ENCODE measurements at regions not wholly inside any gene's neighbourhood (a gene's known extent, or its start where the extent isn't known, plus 50 kb on each side); places are given as distances from the start of the nearest gene placed in this dataset.

DNA sequence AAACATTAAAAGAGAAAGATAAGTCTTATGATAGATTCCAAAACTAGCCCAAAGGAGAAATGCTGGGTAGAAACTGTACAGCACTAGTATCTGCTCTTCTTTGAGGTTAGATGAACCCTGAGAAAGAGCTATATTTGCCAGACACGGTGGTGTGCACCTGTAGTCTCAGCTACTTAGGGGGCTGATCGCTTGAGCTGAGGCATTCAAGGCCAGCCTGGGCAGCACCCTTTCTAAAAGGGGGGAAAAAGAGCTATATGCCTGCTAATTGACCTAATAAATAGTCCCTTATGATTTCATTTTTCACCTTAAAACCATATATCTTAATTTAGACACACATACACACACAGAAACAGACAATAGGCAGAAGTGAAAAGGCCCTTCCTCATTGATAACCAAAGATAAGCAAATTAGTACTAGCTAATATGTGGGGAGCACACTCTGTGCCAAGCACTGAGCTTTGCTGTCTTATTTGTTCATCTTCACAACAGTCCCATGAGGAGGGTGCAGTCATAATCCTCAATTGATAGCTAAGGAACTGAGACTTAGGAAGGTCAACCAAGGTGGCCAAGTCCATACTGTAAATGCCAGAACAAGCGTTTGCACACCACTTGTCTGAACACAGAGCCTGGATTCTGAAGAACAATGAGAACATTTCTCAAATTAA lies 56.6 kb upstream of the NLK start:
- no peak for DNase-seq (ENCODE audit: low read depth)
- TF ChIP-seq, protein P1, sequence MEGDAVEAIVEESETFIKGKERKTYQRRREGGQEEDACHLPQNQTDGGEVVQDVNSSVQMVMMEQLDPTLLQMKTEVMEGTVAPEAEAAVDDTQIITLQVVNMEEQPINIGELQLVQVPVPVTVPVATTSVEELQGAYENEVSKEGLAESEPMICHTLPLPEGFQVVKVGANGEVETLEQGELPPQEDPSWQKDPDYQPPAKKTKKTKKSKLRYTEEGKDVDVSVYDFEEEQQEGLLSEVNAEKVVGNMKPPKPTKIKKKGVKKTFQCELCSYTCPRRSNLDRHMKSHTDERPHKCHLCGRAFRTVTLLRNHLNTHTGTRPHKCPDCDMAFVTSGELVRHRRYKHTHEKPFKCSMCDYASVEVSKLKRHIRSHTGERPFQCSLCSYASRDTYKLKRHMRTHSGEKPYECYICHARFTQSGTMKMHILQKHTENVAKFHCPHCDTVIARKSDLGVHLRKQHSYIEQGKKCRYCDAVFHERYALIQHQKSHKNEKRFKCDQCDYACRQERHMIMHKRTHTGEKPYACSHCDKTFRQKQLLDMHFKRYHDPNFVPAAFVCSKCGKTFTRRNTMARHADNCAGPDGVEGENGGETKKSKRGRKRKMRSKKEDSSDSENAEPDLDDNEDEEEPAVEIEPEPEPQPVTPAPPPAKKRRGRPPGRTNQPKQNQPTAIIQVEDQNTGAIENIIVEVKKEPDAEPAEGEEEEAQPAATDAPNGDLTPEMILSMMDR (IDR thresholded peaks at IDR 0.05; ENCODE audit: control insufficient read depth, extremely low read depth, insufficient read depth): no peak
- no peak overlapping the region for H3K4me3 ChIP-seq (ENCODE audit: low read depth, low read length)

DNA sequence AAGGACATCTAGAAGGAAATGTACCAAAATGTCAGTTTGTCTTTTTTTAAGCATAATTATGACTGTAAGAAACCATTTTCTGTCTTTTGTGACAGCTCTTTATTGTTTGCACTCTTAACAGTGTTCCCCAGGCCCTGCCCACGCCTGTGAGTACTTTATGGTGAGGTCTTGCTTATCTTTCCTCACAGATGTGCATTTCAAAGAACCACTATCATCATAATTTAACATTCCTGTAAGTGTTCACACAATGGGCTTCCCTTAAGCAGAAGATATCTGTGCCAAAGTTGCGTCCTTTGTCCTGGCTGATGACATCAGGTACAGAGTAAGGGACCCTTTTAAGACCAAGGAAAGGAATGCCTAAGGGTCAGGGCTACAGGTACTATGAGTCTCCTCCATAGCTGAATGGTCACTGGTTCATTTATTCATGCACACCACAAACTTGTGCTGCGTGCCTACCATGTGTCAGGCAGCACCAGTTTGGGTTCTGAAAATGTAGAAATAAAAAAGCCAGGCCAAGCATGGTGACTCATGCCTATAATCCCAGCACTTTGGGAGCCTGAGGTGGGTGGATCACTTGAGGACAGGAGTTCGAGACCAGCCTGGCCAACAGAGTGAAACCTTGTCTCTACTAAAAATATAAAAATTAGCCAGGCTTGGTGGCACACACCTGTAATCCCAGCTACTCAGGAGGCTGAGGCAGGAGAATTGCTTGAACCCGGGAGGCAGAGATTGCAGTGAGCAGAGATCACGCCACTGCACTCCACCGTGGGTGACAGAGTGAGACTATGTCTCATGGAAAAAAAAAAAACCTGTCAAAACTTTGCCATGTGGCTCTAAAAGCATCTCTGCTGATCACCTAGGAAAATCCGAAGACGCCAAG lies 55.4 kb upstream of the NLK start:
- DNase-seq (ENCODE audit: low read depth): no peak
- TF ChIP-seq, protein P1 (IDR thresholded peaks at IDR 0.05; ENCODE audit: control insufficient read depth, extremely low read depth, insufficient read depth): no peak
- H3K4me3 ChIP-seq (ENCODE audit: low read depth, low read length): no peak overlapping the region

DNA sequence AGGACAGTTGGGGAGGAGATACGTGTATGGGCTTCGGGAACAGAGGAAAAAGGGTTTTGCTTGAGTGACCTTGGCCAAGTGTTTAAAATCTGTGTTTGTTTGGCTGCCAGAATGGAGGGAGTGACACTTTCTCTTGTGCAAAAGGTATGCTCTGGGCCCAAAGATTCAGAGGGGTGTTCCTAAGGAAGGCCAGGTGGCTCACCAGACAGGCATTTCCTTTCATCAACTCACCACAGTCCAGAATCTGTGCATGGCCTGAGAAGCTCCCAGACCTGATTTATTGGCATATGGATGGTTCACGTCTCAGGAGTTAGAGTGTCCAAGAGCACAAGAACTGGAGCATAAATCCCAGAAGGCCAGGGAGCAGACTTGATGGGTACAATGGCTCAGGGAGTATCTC lies 53.4 kb upstream of the NLK start:
- TF ChIP-seq, protein P1 (IDR thresholded peaks at IDR 0.05; ENCODE audit: control insufficient read depth, extremely low read depth, insufficient read depth): no peak
- H3K4me3 ChIP-seq (ENCODE audit: low read depth, low read length): no peak overlapping the region
- no peak for DNase-seq (ENCODE audit: low read depth)

DNA sequence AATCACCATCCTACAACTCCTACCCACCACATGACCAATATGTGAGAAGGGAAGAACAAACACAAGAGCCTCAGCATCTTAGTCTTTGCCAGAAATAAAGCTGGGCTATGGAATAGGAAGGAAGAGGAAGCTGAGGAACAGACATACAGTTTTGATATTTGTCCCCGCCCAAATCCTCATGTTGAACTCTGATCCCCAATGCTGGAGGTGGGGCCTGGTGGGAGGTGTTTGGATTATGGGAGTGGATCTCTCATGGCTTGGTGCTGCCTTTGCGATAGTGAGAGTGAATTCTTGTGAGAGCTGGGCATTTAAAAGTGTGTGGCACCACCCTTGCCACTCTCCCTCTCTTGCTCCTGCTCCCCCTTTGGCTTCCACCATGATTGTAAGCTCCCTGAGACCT lies 52.4 kb upstream of the NLK start:
- H3K4me3 ChIP-seq (ENCODE audit: low read depth, low read length): no peak overlapping the region
- TF ChIP-seq, protein P1 (IDR thresholded peaks at IDR 0.05; ENCODE audit: control insufficient read depth, extremely low read depth, insufficient read depth): no peak
- DNase-seq (ENCODE audit: low read depth): no peak

DNA sequence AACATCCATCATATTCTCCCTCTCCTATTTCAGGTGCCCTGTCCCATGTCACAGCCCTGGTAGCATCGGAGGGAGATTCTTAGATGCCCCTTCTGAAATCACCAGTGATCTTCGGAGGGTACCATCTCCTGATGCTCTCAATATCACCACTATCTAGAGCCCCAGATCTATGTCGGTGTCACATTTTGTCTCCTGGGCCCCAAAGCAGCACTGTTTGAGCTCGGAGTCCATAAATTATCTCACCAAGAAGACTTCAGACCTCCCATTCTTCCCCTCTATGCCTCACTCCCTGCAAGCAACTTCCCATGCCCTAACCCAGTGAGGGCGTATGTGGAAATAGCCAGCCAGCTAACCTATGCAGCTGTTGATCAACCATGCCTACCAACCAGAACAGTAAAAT lies 51.5 kb upstream of the NLK start:
- DNase-seq (ENCODE audit: low read depth): no peak
- H3K4me3 ChIP-seq (ENCODE audit: low read depth, low read length): no peak overlapping the region
- TF ChIP-seq, protein P1 (IDR thresholded peaks at IDR 0.05; ENCODE audit: control insufficient read depth, extremely low read depth, insufficient read depth): no peak

DNA sequence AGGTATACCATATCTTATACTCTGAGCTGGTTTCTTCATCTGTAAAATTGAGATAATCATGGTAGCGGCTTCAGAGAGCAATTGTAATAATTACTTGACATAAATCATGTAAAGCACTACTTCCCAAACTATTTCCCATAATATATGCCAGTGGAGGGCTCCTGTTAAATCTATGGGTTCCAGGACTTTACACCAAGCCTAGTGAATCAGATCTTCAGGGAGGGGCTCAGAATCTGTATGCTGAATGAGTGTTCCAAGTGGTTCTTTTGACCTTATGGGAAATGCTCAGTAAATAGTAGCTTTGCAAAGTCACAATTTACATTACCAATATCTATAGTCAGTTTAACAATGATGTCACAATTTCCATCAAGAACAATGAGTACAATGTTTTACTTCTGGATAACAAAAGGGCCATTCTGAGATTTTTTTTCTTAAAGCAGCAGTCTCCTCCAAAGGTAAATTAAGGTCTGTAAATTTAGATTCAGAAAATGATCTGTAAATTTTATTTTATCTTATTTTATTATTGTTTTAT lies 50.9 kb upstream of the NLK start:
- DNase-seq (ENCODE audit: low read depth): no peak
- TF ChIP-seq, protein P1 (IDR thresholded peaks at IDR 0.05; ENCODE audit: control insufficient read depth, extremely low read depth, insufficient read depth): no peak
- no peak overlapping the region for H3K4me3 ChIP-seq (ENCODE audit: low read depth, low read length)

All from LNCaP clone FGC (cell line).